ENCODE measurements at regions not wholly inside any gene's neighbourhood (a gene's known extent, or its start where the extent isn't known, plus 50 kb on each side); places are given as distances from the start of the nearest gene placed in this dataset.

GRCh38 chr1:56060906-56061305, 518.5 kb downstream of the PLPP3 start:
- no peak for DNase-seq

DNA sequence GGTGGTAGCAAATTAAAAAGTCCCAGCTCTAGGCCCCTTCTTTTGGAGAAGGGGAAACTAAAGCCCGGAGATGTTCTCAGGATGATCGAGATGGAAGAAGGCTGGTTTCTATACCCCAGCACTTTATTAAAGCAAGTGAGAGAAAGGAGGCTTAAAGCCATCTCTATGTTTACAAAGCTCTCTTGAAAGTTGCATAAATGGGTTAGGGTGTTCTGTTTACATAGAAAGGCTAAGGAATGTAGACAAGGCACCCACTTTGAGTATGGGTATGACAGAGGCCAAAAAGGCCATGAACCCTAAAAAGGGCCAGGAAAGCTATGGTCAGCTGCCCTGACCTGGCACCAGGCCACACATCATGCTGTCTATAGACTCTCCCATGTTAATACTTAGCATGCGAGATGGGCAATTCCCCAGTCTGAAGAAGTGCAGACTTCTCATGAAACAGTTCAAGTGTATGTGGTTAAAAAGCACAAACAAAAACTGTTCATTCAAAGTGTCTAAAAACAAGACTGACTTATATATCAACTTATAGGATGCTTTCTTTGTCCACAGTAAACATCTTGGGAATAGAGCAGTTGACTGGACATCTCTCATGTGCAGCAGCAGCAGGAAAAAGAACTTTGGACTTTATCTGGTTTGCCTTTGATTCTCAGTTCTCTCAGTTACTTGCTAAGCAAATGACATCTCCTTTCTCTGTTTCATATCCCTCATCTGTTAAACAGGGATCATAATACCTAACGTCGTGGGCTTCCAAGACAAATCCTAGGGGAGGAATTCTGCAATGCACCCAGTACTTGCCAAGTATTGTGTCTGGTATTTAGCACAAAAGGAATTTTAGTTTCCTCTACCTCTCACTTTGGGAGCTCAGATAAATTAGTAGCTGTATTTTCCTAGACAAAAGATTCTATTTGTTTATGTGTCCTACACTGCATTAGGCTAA, 521.6 kb downstream of the PLPP3 start:
- DNase-seq: no peak

- no peak for DNase-seq
Observed at GRCh38 chr1:56056438-56057287, 522.7 kb downstream of the PLPP3 start.

GRCh38 chr1:56054959-56055358, 524.4 kb downstream of the PLPP3 start:
- DNase-seq: no peak

DNA sequence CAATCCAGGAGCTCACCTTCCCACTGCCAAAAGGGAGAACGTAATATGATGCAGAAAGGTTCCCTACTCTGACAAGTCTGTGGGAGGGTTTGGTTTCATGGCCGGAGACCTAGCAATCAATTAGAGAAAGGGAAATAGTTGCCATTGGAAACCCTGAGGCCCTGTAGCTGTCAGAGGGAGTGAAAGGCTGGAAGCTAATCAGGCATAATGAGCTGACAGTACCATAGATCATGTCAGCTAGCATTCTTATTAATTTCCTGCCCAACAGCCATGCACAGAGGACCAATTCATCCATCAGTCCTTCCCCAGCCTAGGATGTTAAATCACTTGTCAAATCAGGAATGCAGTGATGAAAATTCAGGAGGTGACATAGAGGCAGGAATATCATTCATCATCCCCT, 527.3 kb downstream of the PLPP3 start:
- no peak for DNase-seq

GRCh38 chr1:56050911-56051310, 528.5 kb downstream of the PLPP3 start:
- no peak for DNase-seq

DNA sequence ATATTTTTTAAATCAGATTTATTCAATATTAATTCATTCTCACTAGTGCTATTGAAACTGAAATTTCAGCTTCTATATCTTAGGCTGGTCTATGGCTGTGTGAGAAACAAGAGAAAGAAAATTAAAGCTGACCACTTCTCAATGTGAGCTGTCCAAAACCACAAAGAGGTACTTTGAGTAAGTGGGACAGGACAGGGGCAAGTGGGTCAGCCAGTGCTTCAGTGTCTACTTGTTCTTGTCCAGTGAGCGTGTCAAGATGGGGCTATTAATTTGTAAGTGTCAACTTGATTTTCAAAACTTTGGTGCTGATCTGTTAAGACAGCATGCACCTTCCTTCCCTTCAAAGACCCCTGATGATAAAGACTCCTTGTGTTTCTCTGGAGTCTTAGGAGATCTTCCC, 533.9 kb downstream of the PLPP3 start:
- DNase-seq: no peak

- DNase-seq: no peak
Observed at GRCh38 chr1:56045062-56045461, 534.3 kb downstream of the PLPP3 start.

GRCh38 chr1:56036479-56036878, 542.9 kb downstream of the PLPP3 start:
- no peak for DNase-seq

DNA sequence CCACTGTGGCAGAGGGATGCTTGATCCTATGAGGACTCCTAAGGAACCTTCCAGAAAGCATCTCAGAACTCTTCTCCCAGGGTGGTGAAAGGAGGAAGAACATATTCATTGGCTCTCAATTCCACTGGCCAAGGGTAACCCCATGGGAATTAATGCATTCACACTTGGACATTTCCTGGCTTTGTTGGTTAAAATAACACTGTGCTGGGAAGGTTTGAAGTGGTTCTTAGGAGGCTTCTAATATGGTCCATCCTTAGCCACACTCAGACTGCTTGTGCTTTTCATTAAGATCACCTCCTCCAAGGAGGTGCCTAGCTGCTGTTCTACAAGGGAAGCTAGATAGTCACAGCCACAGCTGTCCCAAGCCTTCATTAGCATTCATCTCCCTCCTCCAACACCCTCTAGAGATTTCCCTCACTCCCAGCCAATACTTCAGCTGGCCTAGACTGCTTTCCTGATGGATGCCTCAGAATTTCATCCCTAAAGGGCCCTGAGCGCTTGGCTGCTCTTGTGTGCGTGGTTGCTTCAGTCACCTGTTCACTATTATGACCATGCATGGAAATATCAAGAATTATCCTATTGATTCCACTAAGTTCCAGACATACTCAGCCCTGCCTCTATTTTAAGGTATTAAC, 544.4 kb downstream of the PLPP3 start:
- DNase-seq: no peak

GRCh38 chr1:56034222-56034621, 545.1 kb downstream of the PLPP3 start:
- DNase-seq: no peak

DNA sequence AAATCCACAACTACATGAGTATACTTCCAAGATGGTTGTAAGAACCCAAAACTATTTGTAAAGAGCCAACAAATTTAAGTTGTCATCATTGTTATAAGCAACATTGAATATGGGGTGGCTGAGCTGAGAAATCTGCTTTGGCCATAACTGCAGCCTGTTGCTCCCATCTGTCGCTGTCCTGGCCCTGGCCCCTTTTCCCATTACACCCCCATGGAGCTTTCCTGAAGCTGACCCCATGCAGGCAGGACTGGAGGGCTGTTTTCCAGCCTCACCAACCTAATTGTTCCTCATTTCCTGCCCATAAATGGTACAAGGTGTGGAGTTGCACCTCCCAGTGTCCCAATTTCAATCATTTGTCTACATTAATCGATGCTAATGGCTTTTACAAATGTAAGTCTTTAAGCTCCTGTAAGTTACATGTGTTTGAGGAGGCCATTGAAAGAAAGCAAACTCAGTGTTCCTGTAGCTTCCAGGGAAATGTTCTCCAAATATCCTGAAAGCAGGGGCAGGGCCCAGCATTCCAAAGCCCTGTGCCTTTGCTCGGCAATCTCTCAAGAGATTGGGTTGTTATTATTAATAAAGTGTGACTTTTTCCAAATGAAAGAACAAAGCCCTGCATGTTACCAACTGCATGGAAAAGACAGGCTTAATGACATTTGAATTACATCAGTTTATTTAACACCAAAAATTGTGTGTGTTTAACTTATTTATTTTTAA, 545.9 kb downstream of the PLPP3 start:
- DNase-seq: no peak

DNA sequence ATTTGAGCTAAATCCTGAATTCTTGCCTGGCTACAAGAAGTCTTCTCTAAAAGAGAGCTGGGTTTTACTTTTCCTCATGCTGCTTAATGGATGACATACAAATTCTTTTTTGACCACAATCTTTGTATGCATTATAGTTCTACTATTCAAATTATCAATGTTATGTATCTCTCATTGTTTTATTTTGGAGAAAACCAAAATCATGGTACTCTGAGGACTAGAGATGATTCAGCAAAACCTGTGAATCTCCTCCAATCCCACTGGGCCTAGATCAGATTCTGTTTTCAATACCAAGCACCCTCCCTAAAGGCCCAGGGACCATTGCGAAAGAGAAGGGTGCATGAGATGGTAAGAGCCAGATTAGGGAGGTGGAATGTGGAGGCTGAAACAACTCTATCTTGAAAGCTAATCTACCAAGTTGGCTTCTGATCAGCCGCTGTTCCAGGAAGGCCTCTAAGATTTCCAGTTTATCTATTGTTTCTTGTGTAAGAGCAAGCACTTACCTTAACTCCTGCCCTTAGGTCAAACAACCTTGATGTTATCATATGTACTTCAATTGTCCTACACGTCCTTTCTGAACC, 547.2 kb downstream of the PLPP3 start:
- no peak for DNase-seq

DNA sequence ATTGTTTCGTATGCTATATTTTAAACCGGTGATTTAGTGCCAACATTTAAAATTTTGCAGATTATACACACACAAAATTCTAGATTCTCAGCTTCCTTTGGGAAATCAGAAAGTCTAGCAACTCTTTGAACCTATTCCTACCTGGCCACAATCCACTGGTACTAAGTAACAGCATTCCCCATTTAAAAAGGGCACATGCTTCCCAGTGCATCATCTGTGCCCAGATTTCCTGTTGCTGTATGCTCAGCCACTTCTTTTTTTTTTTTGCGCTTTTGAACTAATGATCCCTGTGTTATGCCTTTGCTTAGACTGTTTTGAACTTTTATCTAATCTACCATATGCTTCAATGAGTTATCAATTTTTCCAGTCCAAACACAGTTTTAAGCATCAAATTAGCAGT, 548.4 kb downstream of the PLPP3 start:
- no peak for DNase-seq

DNA sequence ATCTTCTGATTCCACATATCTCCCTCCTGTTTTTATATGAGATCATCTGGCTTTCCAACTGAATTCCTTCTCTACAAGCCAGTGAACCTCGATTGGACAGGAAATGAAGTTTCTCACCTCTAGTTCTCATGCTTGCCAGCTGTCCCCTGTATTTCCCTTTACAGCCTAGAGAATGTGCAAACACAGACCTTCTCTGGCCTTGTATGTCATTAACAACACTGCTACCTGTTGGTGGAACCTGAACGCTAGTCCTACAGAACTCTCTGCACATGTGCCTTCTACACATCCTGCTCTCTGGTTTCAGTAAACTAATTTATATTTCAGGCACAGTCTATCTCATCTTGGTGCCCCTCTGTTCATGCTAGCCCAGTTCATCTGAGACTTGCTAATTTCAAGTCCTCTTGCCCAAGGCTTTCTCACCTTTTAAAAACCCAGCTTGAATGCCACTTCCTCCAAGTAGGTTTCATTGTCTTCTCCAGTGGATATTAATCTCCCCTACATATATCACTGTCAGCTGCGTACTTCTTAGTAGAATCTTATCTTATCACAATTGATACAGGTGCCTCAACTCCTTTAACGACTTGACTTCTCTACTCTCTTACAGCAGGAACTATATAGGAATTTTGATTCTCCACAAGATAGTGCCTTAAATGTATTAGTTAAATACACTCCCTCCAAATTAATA, 549.9 kb downstream of the PLPP3 start:
- DNase-seq: no peak

DNA sequence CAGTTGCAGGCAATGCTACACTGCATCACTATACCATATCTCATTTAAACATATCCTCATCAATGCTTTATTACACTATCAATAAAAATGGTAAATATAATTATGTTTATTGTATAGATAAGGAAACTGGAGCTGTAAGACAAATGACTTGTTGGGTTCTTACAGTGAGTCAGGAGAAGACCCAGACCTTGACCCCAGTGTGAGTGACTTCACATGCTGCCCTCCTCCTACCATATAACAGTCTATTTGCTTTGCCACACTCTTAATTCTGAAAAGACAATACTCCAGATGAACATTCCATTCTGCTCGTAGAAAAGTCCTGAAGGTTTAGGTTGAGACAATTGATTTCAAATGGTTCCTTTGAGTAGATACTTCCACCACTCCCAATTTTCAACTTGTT, 550.5 kb downstream of the PLPP3 start:
- no peak for DNase-seq

- DNase-seq: no peak
Observed at GRCh38 chr1:56028244-56028643, 551.1 kb downstream of the PLPP3 start.

GRCh38 chr1:56025942-56026341, 553.4 kb downstream of the PLPP3 start:
- no peak for DNase-seq

DNA sequence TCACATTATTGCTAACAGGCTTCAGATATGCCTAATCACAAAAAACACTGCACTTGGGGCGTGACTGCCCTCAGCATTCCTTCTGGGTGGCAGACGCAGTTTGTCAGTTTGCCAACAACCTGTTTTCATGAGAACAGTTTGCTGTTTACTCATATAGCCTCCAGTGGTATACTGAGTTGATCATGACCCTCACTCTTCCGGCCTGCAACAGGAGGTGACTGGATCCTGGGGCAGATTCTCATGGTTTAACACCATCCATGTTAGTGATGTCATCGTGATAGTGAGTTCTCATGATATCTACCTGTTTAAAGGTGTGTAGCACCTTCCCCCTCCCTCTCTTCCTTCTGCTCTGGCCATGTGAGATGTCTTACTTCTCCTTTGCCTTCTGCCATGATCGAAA, 555.2 kb downstream of the PLPP3 start:
- no peak for DNase-seq

- no peak for DNase-seq
Observed at GRCh38 chr1:56019922-56020321, 559.4 kb downstream of the PLPP3 start.

GRCh38 chr1:56019472-56019871, 559.9 kb downstream of the PLPP3 start:
- DNase-seq: no peak

DNA sequence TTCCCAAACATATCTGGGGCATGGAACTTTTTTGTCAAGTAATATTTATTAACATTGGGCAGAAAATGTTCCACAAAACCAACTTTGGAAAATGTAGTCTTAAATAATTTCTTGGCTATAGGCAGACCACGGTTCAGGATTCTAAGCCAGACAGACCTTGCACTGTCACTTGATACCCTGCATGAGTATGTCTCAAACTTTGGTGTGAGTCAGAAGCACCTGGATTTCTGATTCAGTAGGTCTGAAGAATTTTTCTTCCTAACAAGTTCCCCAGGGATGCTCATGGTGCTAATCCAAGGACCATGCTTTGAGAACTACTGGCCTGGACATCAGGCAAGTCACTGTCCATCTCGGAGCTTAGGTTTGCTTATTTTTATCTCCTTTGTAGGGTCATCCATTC, 562.0 kb downstream of the PLPP3 start:
- no peak for DNase-seq

Measured in activated CD4-positive, CD25-positive, alpha-beta regulatory T cell (primary cell).